GM23338 (cell line): ENCODE measurements at regions not wholly inside any gene's neighbourhood (a gene's known extent, or its start where the extent isn't known, plus 50 kb on each side); places are given as distances from the start of the nearest gene placed in this dataset.

Source experiments
- CREB1 ChIP-seq: fragments of 250-450 bp; sonication (Bioruptor Pico); IDR thresholded peaks from 2 replicates; pipeline ENCODE4 v1.5.0; 2020; ENCODE audit warnings: low read depth, mild to moderate bottlenecking, moderate library complexity
- CTCF ChIP-seq, 2 experiments: fragments of 200-600 bp in 1 of 2; sonication (generic) in 1 of 2; conservative IDR thresholded peaks; 2 replicates each; pipeline versions ENCODE4 v1.5.1 to v1.6.1; 2016 to 2017; ENCODE audit warnings: antibody characterized with exemption in 2 of 2, low read depth in 2 of 2, mild to moderate bottlenecking in 2 of 2, moderate library complexity in 1 of 2
- EZH2 ChIP-seq: fragments of 200-600 bp; sonication (generic); IDR thresholded peaks from one replicate; pipeline ENCODE4 v1.8.0; 2017; ENCODE audit warnings: antibody characterized with exemption, mild to moderate bottlenecking, low read depth; ENCODE audit not compliant: unreplicated experiment
- EZH2phosphoT487 ChIP-seq: fragments of 200-600 bp; sonication (generic); IDR thresholded peaks from one replicate; pipeline ENCODE4 v1.8.1; 2018; ENCODE audit warnings: antibody characterized with exemption; ENCODE audit not compliant: unreplicated experiment
- JUNB ChIP-seq: IDR thresholded peaks from one replicate; pipeline ENCODE4 v1.6.1; 2016; ENCODE audit warnings: antibody characterized with exemption; ENCODE audit not compliant: unreplicated experiment
- POLR2AphosphoS5 ChIP-seq: IDR thresholded peaks from 2 replicates; pipeline ENCODE4 v1.6.1; 2016; ENCODE audit warnings: antibody characterized with exemption, low read depth
- REST ChIP-seq: IDR thresholded peaks from one replicate; pipeline ENCODE4 v1.6.1; 2018; ENCODE audit warnings: antibody characterized with exemption; ENCODE audit not compliant: unreplicated experiment
- ZNF331 ChIP-seq: fragments of 250-450 bp; sonication (Bioruptor Pico); IDR thresholded peaks from 2 replicates; pipeline ENCODE4 v1.5.0; 2020; ENCODE audit warnings: low read depth, mild to moderate bottlenecking, moderate library complexity
- ZNF462 ChIP-seq: fragments of 250-450 bp; sonication (Bioruptor Pico); IDR thresholded peaks from 2 replicates; pipeline ENCODE4 v1.5.0; 2020; ENCODE audit warnings: mild to moderate bottlenecking, moderate library complexity

GRCh38 chr2:7634409-7634808 is 717.2 kb downstream of the RNF144A start:
- no peak for TF ChIP-seq EZH2
- TF ChIP-seq CTCF (conservative IDR thresholded peaks at IDR 0.05; ENCODE audit: low read depth in 2 of 2) = no peak
- no peak for TF ChIP-seq ZNF462 (CRISPR knock-in tag)
- TF ChIP-seq POLR2AphosphoS5 = no peak
- TF ChIP-seq CREB1 (CRISPR knock-in tag) = no peak
- TF ChIP-seq EZH2phosphoT487 = no peak
- TF ChIP-seq JUNB = no peak
- TF ChIP-seq ZNF331 (CRISPR knock-in tag) = no peak
- no peak for TF ChIP-seq REST
